Peyer's patch (tissue), 4 donors: ENCODE measurements at regions not wholly inside any gene's neighbourhood (a gene's known extent, or its start where the extent isn't known, plus 50 kb on each side); places are given as distances from the start of the nearest gene placed in this dataset.

Source experiments
- DNase-seq, 3 donors: peaks; one replicate each; pipeline ENCODE4 v3.0.0-alpha.2; 2017 to 2019
- H3K27ac ChIP-seq, 4 donors: fragments of 200-600 bp; sonication (generic); one replicate each; pipeline ENCODE4 v1.5.1; 2016 to 2019
- H3K27me3 ChIP-seq, 2 donors: fragments of 200-600 bp; sonication (generic); one replicate each; pipeline ENCODE4 v1.5.1; 2019
- H3K36me3 ChIP-seq, 3 donors: fragments of 200-600 bp; sonication (generic); one replicate each; pipeline ENCODE4 v1.5.1; 2016 to 2019
- H3K4me1 ChIP-seq, 4 donors: fragments of 200-600 bp; sonication (generic); one replicate each; pipeline ENCODE4 v1.5.1; 2016 to 2019
- H3K4me3 ChIP-seq, 4 donors: fragments of 200-600 bp; sonication (generic); 1 replicate in 3 of 4; 2 replicates in 1 of 4; pipeline ENCODE4 v1.5.1; 2016 to 2019; ENCODE audit warnings: mild to moderate bottlenecking in 1 of 4
- H3K9me3 ChIP-seq, 4 donors: fragments of 200-600 bp; sonication (generic); one replicate each; pipeline ENCODE4 v1.5.1; 2016 to 2019; ENCODE audit warnings: mild to moderate bottlenecking in 1 of 4
- POLR2A ChIP-seq, 2 donors: fragments of 450-650 bp; IDR thresholded peaks; one replicate each; pipeline ENCODE4 v1.5.1; 2017; ENCODE audit warnings: antibody characterized with exemption in 2 of 2, mild to moderate bottlenecking in 2 of 2, moderate library complexity in 2 of 2
- TF ChIP-seq, protein P1 (sequence below), 6 experiments: fragments of 450-650 bp in 4 of 6; fragments of 200-600 bp in 2 of 6; sonication (generic) in 1 of 6; IDR thresholded peaks; one replicate each; pipeline ENCODE4 v1.5.1; 2017 to 2019; ENCODE audit warnings: antibody characterized with exemption in 6 of 6, mild to moderate bottlenecking in 3 of 6, moderate library complexity in 1 of 6

DNA sequence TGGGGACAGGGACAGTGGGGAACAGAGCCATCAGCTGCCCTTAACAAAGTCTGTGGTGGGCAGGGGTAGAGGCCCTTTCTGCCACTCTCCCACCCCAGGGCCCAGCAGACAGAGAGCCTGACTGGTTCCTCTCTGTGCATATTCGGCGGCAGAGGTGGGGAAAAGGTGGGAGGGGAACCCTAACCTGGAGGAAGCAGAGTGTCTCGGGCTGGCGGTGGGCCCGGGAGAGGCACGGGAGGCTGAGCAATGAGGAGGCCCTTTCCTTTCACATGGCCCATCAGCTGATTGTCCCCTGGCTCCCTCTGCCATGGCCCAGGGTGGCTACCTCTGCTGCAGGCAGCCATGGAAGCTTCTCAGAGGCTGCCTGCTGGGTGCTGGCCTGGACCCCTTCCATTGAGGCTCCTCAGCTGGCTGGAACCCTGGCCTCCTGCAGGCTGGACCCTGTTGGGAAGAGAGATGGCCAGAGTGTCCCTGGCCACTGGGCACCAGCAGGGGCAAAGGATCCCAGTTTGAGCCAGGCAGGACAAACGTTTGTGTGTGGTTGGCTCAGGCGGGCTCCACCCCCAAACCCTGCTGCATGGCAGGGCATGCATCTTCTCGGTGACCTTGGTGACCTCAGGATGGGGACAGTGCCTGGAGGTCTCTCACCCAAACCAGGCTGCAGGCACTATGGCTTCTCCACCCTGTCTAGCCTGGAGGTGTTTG is 202.8 kb upstream of the ZNF536 start:
- DNase-seq, result no peak
- Histone ChIP-seq H3K27ac (no peak overlapping the region), H3K4me3 (no peak overlapping the region), H3K4me1 (peaks cover 0 to 9% (median 0%) of the 10 kb centered on the region in 4 donors), H3K9me3 (no peaks in the 10 kb centered on the region), H3K27me3 (no peaks in the 10 kb centered on the region), H3K36me3 (no peaks in the 10 kb centered on the region)
- TF ChIP-seq, protein P1, sequence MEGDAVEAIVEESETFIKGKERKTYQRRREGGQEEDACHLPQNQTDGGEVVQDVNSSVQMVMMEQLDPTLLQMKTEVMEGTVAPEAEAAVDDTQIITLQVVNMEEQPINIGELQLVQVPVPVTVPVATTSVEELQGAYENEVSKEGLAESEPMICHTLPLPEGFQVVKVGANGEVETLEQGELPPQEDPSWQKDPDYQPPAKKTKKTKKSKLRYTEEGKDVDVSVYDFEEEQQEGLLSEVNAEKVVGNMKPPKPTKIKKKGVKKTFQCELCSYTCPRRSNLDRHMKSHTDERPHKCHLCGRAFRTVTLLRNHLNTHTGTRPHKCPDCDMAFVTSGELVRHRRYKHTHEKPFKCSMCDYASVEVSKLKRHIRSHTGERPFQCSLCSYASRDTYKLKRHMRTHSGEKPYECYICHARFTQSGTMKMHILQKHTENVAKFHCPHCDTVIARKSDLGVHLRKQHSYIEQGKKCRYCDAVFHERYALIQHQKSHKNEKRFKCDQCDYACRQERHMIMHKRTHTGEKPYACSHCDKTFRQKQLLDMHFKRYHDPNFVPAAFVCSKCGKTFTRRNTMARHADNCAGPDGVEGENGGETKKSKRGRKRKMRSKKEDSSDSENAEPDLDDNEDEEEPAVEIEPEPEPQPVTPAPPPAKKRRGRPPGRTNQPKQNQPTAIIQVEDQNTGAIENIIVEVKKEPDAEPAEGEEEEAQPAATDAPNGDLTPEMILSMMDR (IDR thresholded peaks at IDR 0.05), result no peak
- TF ChIP-seq POLR2A (IDR thresholded peaks at IDR 0.05), result no peak

DNA sequence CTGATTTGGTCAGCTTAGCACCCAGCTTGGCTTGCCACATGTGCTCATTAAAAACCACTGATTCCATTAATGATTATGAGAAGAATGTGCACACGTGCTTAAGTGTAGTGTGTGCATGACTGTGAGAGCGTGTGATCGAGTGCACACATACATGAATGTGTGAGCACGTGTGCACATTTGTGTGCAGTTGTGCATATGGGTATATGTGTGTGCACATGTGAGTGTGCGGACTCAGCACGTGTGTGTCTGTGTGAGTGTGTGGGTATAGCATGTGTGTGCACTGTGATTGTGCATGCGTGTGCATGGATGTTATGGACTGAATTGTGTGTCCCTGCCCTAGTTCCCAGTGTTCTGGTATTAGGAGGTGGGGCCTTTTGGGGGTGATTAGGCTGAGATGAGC is 202.1 kb upstream of the ZNF536 start:
- peaks cover 0 to 9% (median 0%) of the 10 kb centered on the region in 4 donors for H3K4me1 ChIP-seq
- no peaks in the 10 kb centered on the region for H3K9me3 ChIP-seq
- no peaks in the 10 kb centered on the region for H3K36me3 ChIP-seq
- no peak overlapping the region for H3K27ac ChIP-seq
- DNase-seq, result no peak
- H3K4me3 ChIP-seq, result no peak overlapping the region
- TF ChIP-seq, protein P1 (IDR thresholded peaks at IDR 0.05), result no peak
- TF ChIP-seq POLR2A (IDR thresholded peaks at IDR 0.05), result no peak
- H3K27me3 ChIP-seq, result no peaks in the 10 kb centered on the region

DNA sequence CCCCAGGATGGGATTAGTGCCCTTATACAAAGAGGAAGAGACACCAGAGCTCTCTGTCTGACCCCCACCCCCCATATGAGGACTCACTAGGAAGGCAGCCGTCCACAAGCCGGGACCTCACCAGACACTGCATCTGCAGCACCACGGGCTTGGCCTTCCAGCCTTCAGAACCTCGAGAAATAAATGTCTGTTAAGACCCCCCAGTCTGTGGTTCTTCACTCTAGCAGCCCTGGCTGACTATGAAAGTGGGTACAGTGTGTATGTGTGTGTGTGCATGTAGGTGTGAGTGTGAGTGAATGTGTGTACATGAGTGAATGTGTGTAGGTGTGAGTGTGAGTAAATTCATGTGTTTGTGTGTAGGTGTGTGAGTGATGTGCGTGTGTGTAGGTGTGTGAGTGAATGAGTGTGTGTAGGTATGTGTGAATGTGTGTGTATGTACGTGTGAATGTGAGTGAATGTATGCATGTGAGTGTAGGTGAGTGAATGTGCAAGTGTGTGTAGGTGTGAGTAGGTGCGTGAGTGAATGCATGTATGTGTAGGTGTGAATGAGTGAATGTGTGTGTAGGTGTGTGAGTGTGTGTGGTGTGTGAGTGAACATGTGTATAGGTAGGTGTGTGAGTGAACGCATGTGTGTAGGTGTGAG is 201.6 kb upstream of the ZNF536 start:
- H3K27ac ChIP-seq, result no peak overlapping the region
- H3K36me3 ChIP-seq, result no peaks in the 10 kb centered on the region
- peaks cover 0 to 9% (median 0%) of the 10 kb centered on the region in 4 donors for H3K4me1 ChIP-seq
- H3K9me3 ChIP-seq, result no peaks in the 10 kb centered on the region
- no peak for DNase-seq
- no peak overlapping the region for H3K4me3 ChIP-seq
- no peaks in the 10 kb centered on the region for H3K27me3 ChIP-seq
- TF ChIP-seq, protein P1 (IDR thresholded peaks at IDR 0.05), result no peak
- no peak for TF ChIP-seq POLR2A (IDR thresholded peaks at IDR 0.05)

DNA sequence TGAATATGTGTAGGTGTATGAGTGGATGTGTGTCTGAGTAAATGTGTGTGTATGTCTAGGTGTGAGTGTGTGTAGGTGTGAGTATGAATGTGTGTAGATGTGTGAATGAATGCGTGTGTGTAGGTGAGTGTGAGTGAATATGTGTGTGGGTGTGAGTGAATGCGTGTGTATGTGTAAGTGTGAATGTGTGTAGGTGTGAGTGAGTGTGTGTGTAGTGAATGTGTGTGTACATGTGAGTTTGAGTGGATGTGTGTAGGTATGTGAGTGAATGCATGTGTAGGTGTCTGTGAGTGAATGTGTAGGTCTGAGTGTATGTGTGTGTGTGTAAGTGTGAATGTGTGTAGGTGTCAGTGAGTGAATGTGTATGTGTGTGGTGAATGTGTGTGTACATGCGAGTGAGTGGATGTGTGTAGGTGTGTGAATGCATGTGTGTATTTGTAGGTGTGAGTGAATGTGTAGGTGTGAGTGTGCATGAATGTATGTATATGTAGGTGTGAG is 201.0 kb upstream of the ZNF536 start:
- Histone ChIP-seq H3K4me1 (peaks cover 0 to 9% (median 0%) of the 10 kb centered on the region in 4 donors), H3K27me3 (no peaks in the 10 kb centered on the region), H3K36me3 (no peaks in the 10 kb centered on the region), H3K4me3 (no peak overlapping the region), H3K9me3 (no peaks in the 10 kb centered on the region), H3K27ac (no peak overlapping the region)
- DNase-seq, result no peak
- no peak for TF ChIP-seq POLR2A (IDR thresholded peaks at IDR 0.05)
- TF ChIP-seq, protein P1 (IDR thresholded peaks at IDR 0.05), result no peak

DNA sequence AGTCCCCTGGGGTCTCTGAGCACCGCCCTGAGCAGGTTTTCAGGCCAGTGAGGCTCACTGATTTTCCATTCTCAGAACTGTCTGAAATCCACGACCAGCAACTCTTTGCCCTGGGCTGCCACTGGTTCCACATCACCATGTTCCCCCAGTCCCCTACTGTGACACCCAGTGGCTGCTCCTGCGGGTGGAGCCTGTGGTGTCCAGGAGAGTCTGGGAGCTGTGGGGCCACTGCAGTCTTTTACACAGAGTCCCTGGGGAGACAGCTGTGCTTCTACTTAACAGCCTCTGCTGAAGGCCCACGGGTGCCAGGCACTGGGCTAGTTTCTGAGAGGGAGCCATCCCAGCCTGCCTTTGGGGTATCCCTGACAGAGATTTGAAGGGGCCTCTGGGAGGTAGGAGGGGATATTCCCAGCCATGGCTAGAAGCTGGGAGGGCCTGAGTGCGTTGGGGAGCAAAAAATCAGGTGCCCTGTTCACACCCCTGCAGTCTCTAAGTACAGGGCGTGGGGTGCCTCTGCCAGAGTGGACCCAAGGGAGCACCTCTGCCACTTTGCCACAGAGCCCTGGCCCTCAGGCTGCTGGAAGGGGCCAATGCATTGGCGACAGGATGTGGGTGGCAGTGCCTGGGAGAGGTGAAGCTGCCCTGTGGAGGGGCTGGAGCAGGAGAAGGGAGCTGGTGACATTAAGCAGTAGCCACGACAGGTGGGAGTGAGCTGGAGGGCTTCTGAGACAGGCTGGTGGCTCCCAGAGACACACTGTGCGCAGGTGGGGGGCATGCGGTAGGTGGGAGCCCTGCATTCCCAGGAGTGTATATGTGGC is 200.2 kb upstream of the ZNF536 start:
- H3K27me3 ChIP-seq, result no peaks in the 10 kb centered on the region

More for the DNA sequence above, 200.2 kb upstream of the ZNF536 start:
- Histone ChIP-seq H3K9me3 (no peaks in the 10 kb centered on the region), H3K36me3 (no peaks in the 10 kb centered on the region), H3K4me1 (peaks cover 0 to 9% (median 0%) of the 10 kb centered on the region in 4 donors), H3K4me3 (no peak overlapping the region), H3K27ac (no peak overlapping the region)
- TF ChIP-seq POLR2A (IDR thresholded peaks at IDR 0.05), result no peak
- TF ChIP-seq, protein P1 (IDR thresholded peaks at IDR 0.05), result no peak
- DNase-seq, result no peak
